ENCODE measurements at regions not wholly inside any gene's neighbourhood (a gene's known extent, or its start where the extent isn't known, plus 50 kb on each side); places are given as distances from the start of the nearest gene placed in this dataset.

- TF ChIP-seq CTCF (IDR thresholded peaks at IDR 0.05) (no peak), POLR2A (IDR thresholded peaks at IDR 0.05) (no peak), POLR2AphosphoS5 (IDR thresholded peaks at IDR 0.05) (no peak)
These were observed 162.7 kb upstream of the NT5C1B start for GRCh38 chr2:18752022-18752493.

Measured in suprapubic skin (tissue), 4 donors.